Fibroblast of mammary gland (primary cell): ENCODE measurements at regions not wholly inside any gene's neighbourhood (a gene's known extent, or its start where the extent isn't known, plus 50 kb on each side); places are given as distances from the start of the nearest gene placed in this dataset.

Experiments used
- DNase-seq: peaks from one replicate; pipeline ENCODE4 v3.0.0-alpha.2; 2010; ENCODE audit warnings: low read depth
- H3K4me3 ChIP-seq: 2 replicates; pipeline ENCODE4 v1.5.1; 2011; ENCODE audit warnings: low read depth, mild to moderate bottlenecking, low read length, moderate library complexity; ENCODE audit not compliant: control insufficient read depth
- TF ChIP-seq, protein P1 (sequence below): conservative IDR thresholded peaks from 2 replicates; pipeline ENCODE4 v1.5.1; 2011; ENCODE audit warnings: low read depth, low read length, inconsistent platforms; ENCODE audit not compliant: control insufficient read depth, insufficient read depth

DNA sequence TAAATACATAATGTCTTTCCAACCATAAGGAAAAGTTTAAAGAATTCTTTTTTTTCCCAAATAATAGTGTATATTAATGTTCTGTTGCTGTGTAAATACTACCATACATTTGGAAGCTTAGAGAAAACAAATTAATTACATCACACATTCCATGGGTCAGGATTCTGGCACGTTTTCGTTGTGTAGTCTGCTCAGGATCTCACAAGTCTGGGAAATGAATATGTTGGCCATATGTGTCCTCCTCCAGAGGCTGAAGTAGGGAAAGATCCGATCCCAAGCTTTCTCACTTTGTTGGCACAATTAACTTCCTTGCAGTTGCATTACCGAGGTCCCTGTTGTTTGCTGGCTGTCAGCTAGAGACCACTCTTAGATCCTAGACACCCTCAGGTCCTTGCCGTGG, 83.9 kb downstream of the RPRM start:
- no peak for DNase-seq
- TF ChIP-seq, protein P1, sequence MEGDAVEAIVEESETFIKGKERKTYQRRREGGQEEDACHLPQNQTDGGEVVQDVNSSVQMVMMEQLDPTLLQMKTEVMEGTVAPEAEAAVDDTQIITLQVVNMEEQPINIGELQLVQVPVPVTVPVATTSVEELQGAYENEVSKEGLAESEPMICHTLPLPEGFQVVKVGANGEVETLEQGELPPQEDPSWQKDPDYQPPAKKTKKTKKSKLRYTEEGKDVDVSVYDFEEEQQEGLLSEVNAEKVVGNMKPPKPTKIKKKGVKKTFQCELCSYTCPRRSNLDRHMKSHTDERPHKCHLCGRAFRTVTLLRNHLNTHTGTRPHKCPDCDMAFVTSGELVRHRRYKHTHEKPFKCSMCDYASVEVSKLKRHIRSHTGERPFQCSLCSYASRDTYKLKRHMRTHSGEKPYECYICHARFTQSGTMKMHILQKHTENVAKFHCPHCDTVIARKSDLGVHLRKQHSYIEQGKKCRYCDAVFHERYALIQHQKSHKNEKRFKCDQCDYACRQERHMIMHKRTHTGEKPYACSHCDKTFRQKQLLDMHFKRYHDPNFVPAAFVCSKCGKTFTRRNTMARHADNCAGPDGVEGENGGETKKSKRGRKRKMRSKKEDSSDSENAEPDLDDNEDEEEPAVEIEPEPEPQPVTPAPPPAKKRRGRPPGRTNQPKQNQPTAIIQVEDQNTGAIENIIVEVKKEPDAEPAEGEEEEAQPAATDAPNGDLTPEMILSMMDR, result no peak
- no peak overlapping the region for H3K4me3 ChIP-seq

DNA sequence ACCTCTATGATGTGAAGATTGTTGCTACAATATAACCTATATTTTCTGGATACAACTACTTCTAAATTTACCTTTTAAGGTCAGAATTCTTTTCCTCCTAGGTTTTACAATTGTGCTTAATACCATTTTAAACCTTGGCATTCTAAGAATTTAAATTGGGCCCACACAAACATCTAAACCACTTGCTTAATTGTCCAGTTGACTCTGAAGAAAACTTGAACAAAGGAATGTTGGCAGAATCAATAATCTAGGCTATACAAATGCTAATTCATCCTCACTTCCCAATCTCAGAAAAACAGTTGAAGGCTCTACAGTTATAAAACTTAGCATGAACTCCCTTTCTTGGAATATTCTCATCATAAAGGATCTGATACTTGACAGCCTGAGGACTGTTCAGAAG, 84.3 kb downstream of the RPRM start:
- TF ChIP-seq, protein P1, result no peak
- no peak for DNase-seq

DNA sequence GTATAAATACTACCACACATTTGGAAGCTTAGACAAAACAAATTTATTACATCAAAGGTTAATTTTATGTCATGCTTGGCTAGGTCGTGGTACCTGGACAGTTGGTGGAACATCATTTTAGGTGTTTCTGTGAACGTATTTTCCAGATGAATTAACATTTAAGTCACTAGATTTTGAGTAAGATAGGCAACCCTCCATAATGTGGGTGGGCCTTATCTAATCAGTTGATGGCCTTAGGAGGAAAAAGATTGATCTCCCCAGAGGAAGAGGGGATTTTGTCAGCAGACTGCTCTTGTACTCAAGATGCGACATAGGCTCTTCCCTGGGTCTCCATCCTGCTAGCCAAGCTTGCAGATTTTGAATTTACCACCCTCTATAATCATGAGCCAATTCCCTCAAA, 85.0 kb downstream of the RPRM start:
- DNase-seq, result no peak
- TF ChIP-seq, protein P1, result no peak
- H3K4me3 ChIP-seq, result no peak overlapping the region

More for the DNA sequence above, 84.3 kb downstream of the RPRM start:
- no peak overlapping the region for H3K4me3 ChIP-seq

DNA sequence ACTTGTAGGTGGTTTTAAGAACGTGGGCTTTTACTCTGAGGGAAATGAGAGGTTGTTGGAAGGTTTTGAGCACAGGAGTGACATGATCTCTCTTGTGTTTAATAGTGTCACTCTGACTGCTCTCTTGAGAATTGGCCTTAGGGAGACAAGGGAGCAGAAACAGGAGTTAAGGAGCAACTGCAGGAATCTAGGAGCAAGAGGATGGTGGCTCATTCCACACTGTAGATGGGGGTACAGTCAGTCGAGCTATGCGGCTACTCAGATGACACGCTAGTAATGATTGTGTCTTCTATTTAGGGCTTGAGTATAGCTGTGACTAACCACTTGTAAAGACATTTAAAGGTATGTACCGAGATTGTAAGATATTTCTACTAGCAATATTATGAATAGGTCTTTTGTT, 87.4 kb downstream of the RPRM start:
- TF ChIP-seq, protein P1, result no peak
- no peak for DNase-seq
- H3K4me3 ChIP-seq, result no peak overlapping the region

DNA sequence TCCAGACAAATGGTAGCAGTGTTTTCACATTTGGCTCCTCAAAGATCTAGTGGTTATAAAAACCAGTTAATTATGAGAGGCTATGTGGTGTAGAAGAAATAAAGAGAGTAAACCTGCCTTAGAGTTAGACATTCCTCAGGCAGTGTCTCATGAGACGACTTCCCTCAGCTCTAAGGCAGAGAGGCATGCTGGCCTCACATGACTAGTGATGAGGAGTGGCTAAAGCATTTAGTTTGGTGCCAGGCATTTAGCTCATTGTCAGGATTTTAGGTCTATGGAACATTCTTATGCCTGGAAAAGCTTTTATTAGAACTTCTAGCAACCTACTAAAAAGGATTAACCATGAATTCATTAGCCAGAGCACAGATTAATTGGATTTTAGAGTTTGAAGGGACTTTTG, 90.3 kb downstream of the RPRM start:
- TF ChIP-seq, protein P1, result no peak
- no peak overlapping the region for H3K4me3 ChIP-seq
- no peak for DNase-seq

DNA sequence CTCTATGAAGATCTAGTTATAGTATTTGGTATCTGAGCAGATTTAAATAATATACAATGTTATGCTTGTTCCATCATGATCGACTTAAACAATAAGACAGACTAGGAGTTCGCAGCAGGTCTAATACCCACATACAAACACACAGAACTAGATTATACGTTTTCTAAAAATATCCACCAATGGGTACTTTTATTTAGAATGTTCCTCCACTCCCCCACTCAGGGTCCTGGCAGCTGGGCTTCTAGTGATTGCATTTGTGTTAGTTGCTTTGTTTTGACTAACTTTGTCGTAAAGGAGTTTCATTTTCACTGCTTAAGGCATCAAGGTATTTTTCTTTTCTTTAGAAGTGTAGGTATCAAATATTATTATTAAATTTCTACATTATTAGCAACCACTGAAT, 91.4 kb downstream of the RPRM start:
- no peak for DNase-seq
- no peak overlapping the region for H3K4me3 ChIP-seq
- TF ChIP-seq, protein P1, result no peak

DNA sequence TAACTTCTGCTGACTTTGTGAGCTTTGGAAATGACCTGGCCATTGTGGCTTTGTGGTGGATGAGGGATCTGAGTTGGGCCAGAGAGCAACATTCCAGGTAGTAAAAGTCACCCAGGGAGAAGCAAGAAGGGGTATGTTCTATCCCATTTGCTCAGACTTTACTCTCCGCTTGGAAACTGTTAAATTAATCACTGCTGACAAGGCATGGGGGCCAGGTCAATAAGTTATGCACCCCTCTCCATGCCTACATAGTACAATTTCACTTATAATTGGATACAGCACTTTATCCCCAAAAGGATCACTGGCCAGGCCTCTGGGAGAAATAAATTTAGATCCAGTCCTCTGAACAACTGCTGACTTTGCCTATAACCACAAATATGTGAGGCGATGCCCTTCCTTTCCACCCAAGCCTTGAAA, 92.1 kb downstream of the RPRM start:
- no peak overlapping the region for H3K4me3 ChIP-seq
- peak; percentile 1 for DNase-seq
- TF ChIP-seq, protein P1, result no peak
